Mesenchymal stem cell (in vitro differentiated cells and primary cell): ENCODE measurements at regions not wholly inside any gene's neighbourhood (a gene's known extent, or its start where the extent isn't known, plus 50 kb on each side); places are given as distances from the start of the nearest gene placed in this dataset.

ENCODE experiments used
- DNase-seq: peaks from one replicate; pipeline ENCODE4 v3.0.0-alpha.2; 2013
- H2AFZ ChIP-seq: one replicate; pipeline ENCODE4 v1.6.1; 2013; ENCODE audit warnings: low read depth, mild to moderate bottlenecking, control low read depth, inconsistent platforms, low read length, moderate library complexity
- H2AK5ac ChIP-seq: 2 replicates; pipeline ENCODE4 v1.6.1; 2013; ENCODE audit warnings: low read length, moderate library complexity, mild to moderate bottlenecking, inconsistent platforms; ENCODE audit not compliant: severe bottlenecking
- H2BK120ac ChIP-seq: one replicate; pipeline ENCODE4 v1.6.1; 2013; ENCODE audit warnings: low read depth, mild to moderate bottlenecking, inconsistent platforms, low read length, moderate library complexity
- H2BK12ac ChIP-seq, 2 experiments: one replicate each; pipeline ENCODE4 v1.6.1; 2013; ENCODE audit warnings: inconsistent platforms in 2 of 2, low read length in 2 of 2, mild to moderate bottlenecking in 2 of 2, moderate library complexity in 2 of 2, control low read depth in 1 of 2
- H2BK15ac ChIP-seq: one replicate; pipeline ENCODE4 v1.6.1; 2013; ENCODE audit warnings: mild to moderate bottlenecking, low read depth, inconsistent platforms; ENCODE audit not compliant: poor library complexity, severe bottlenecking
- H2BK5ac ChIP-seq: 2 replicates; pipeline ENCODE4 v1.6.1; 2013; ENCODE audit warnings: low read depth, mild to moderate bottlenecking, low read length, control low read depth, inconsistent platforms; ENCODE audit not compliant: poor library complexity, severe bottlenecking
- H3K14ac ChIP-seq, 2 experiments: one replicate each; pipeline ENCODE4 v1.6.1; 2013; ENCODE audit warnings: inconsistent platforms in 2 of 2, low read length in 2 of 2, control low read depth in 1 of 2, mild to moderate bottlenecking in 1 of 2, moderate library complexity in 1 of 2
- H3K18ac ChIP-seq, 2 experiments: one replicate each; pipeline ENCODE4 v1.6.1; 2013; ENCODE audit warnings: inconsistent platforms in 2 of 2, low read length in 2 of 2, control low read depth in 1 of 2, low read depth in 1 of 2, mild to moderate bottlenecking in 1 of 2
- H3K23ac ChIP-seq, 2 experiments: one replicate each; pipeline ENCODE4 v1.6.1; 2013; ENCODE audit warnings: inconsistent platforms in 2 of 2, low read length in 2 of 2, mild to moderate bottlenecking in 2 of 2, moderate library complexity in 2 of 2, control low read depth in 1 of 2
- H3K27ac ChIP-seq: 2 replicates; pipeline ENCODE4 v1.5.1; 2013; ENCODE audit warnings: mild to moderate bottlenecking, moderate library complexity, low read length, control low read depth, inconsistent platforms; ENCODE audit not compliant: poor library complexity, severe bottlenecking
- H3K27me3 ChIP-seq, 2 experiments: 2 replicates each; pipeline versions ENCODE4 v1.6.1 to v1.7.0; 2013; ENCODE audit warnings: low read length in 2 of 2, mild to moderate bottlenecking in 2 of 2, moderate library complexity in 2 of 2, control low read depth in 1 of 2, inconsistent platforms in 1 of 2; ENCODE audit not compliant: control insufficient read depth in 1 of 2, insufficient read depth in 1 of 2
- H3K36me3 ChIP-seq, 2 experiments: 2 replicates each; pipeline versions ENCODE4 v1.6.1 to v1.7.0; 2013; ENCODE audit warnings: low read length in 2 of 2, control low read depth in 1 of 2, inconsistent platforms in 1 of 2, low read depth in 1 of 2, mild to moderate bottlenecking in 1 of 2; ENCODE audit not compliant: insufficient read depth in 2 of 2, control insufficient read depth in 1 of 2
- H3K4ac ChIP-seq, 2 experiments: one replicate each; pipeline ENCODE4 v1.6.1; 2013; ENCODE audit warnings: inconsistent platforms in 2 of 2, low read length in 2 of 2, mild to moderate bottlenecking in 2 of 2, moderate library complexity in 2 of 2, control low read depth in 1 of 2, low read depth in 1 of 2
- H3K4me1 ChIP-seq: 2 replicates; pipeline ENCODE4 v1.6.1; 2013; ENCODE audit warnings: low read depth, low read length, control low read depth; ENCODE audit not compliant: control insufficient read depth, insufficient read depth
- H3K4me2 ChIP-seq: 2 replicates; pipeline ENCODE4 v1.6.1; 2013; ENCODE audit warnings: low read length, mild to moderate bottlenecking, inconsistent platforms; ENCODE audit not compliant: poor library complexity, severe bottlenecking
- H3K4me3 ChIP-seq, 2 experiments: 2 replicates each; pipeline versions ENCODE4 v1.5.1 to v1.7.0; 2013; ENCODE audit warnings: low read length in 2 of 2, mild to moderate bottlenecking in 2 of 2, control low read depth in 1 of 2, low read depth in 1 of 2; ENCODE audit not compliant: insufficient read depth in 1 of 2
- H3K79me1 ChIP-seq: replicated peaks from 2 replicates; pipeline ENCODE4 v1.6.1; 2013; ENCODE audit warnings: mild to moderate bottlenecking, control low read depth, low read length, inconsistent platforms; ENCODE audit not compliant: poor library complexity, severe bottlenecking
- H3K9ac ChIP-seq: 2 replicates; pipeline ENCODE4 v1.7.0; 2013; ENCODE audit warnings: mild to moderate bottlenecking, low read length, moderate library complexity
- H3K9me3 ChIP-seq: 2 replicates; pipeline ENCODE4 v1.7.0; 2013; ENCODE audit warnings: mild to moderate bottlenecking, low read length; ENCODE audit not compliant: control insufficient read depth
- H4K8ac ChIP-seq: one replicate; pipeline ENCODE4 v1.6.1; 2013; ENCODE audit warnings: inconsistent platforms, mild to moderate bottlenecking, low read length, moderate library complexity
- H4K91ac ChIP-seq: one replicate; pipeline ENCODE4 v1.6.1; 2013; ENCODE audit warnings: mild to moderate bottlenecking, low read length, inconsistent platforms
- WGBS: methylation state at CpG from one replicate; pipeline ENCODE4 v1.1.7; 2013; ENCODE audit warnings: mixed read lengths; 5-methylcytosine and 5-hydroxymethylcytosine counted together

- no peak for DNase-seq
- H2BK15ac ChIP-seq = no peak overlapping the region
- H3K9ac ChIP-seq = no peak overlapping the region
- H3K9me3 ChIP-seq = no peaks in the 10 kb centered on the region
- H2BK120ac ChIP-seq = no peak overlapping the region
- H3K14ac ChIP-seq = no peak overlapping the region
- H3K27me3 ChIP-seq = no peaks in the 10 kb centered on the region
- H3K4me3 ChIP-seq = no peak overlapping the region
- WGBS = 90% methylated on average over 8 of the region's 10 CpGs
- no peak overlapping the region for H2BK12ac ChIP-seq
- H4K8ac ChIP-seq = no peak overlapping the region
- H4K91ac ChIP-seq = no peak overlapping the region
- no peak overlapping the region for H2AFZ ChIP-seq
- H3K27ac ChIP-seq = no peak overlapping the region
- no peak overlapping the region for H2AK5ac ChIP-seq
- no peaks in the 10 kb centered on the region for H3K79me1 ChIP-seq
- no peaks in the 10 kb centered on the region for H3K4me1 ChIP-seq
- H3K23ac ChIP-seq = no peak overlapping the region
- no peak overlapping the region for H2BK5ac ChIP-seq
- H3K4me2 ChIP-seq = no peak overlapping the region
- no peak overlapping the region for H3K18ac ChIP-seq
- H3K36me3 ChIP-seq = no peaks in the 10 kb centered on the region
- no peak overlapping the region for H3K4ac ChIP-seq
These were observed 104.0 kb downstream of the TFAP2A start for GRCh38 chr6:10310826-10311225.

- Histone ChIP-seq H2BK5ac (no peak overlapping the region), H2BK12ac (no peak overlapping the region), H3K79me1 (no peaks in the 10 kb centered on the region), H3K4me2 (no peak overlapping the region), H3K27me3 (no peaks in the 10 kb centered on the region), H3K4me3 (no peak overlapping the region), H3K36me3 (no peaks in the 10 kb centered on the region), H3K23ac (no peak overlapping the region), H3K9ac (no peak overlapping the region), H2BK15ac (no peak overlapping the region), H2AFZ (no peak overlapping the region), H4K91ac (no peak overlapping the region), H3K27ac (no peak overlapping the region), H4K8ac (no peak overlapping the region), H3K14ac (no peak overlapping the region), H3K4ac (no peak overlapping the region), H3K18ac (no peak overlapping the region), H3K4me1 (no peaks in the 10 kb centered on the region), H3K9me3 (no peaks in the 10 kb centered on the region), H2AK5ac (no peak overlapping the region), H2BK120ac (no peak overlapping the region)
- 80% methylated on average over 2 of the region's 4 CpGs for WGBS
- DNase-seq = no peak
These were observed 104.6 kb downstream of the TFAP2A start for GRCh38 chr6:10310330-10310653.

DNA sequence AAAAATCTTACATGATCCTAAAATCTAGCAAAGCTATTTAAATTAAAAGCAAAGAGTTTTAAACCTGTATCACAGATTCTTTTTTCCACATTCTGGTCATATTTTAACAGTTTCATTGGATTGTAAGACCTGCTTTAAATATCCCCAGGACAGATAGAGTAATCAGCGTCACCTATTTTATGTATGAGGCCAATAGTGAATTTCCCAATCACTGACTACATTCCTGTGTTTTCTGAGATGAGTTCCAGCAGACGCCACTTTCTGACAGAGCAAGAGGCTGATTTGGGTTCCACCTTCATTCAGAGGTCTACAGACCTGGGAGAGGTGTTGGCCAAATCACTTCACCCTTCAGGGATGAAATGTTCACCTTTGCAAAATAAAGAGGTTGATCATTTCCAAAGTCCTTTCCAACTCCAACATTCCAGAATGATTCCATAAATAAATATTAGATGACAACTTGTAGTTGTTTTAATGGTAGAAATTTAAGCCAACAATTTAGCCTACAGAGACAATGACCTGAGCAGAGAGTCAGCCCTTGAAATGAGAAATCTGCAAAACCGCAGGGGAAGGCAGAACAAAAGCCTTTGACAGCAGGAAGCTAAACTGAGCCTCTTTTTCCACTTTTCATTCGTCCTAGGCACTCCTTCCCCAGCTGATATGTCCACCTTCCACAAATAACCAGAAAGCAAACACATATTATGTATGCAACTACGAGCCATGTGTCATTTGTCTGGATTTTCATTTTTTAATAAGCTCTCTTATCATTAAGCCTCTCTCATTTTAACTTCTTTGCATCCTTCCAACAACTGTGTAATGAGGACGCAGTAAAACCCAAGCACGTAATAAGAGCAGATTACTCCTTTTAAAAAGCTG is 105.2 kb downstream of the TFAP2A start:
- no peak overlapping the region for H3K4me3 ChIP-seq
- no peak overlapping the region for H2AFZ ChIP-seq
- no peak overlapping the region for H3K27ac ChIP-seq
- no peak overlapping the region for H2BK15ac ChIP-seq
- H3K14ac ChIP-seq = no peak overlapping the region
- H3K4me1 ChIP-seq = no peaks in the 10 kb centered on the region
- no peak overlapping the region for H4K8ac ChIP-seq
- H3K23ac ChIP-seq = no peak overlapping the region
- no peak overlapping the region for H2AK5ac ChIP-seq
- no peak overlapping the region for H2BK12ac ChIP-seq
- no peak overlapping the region for H4K91ac ChIP-seq
- no peaks in the 10 kb centered on the region for H3K79me1 ChIP-seq
- H3K36me3 ChIP-seq = no peaks in the 10 kb centered on the region
- no peak overlapping the region for H3K18ac ChIP-seq
- H2BK5ac ChIP-seq = no peak overlapping the region
- 68% methylated on average over 7 of the region's 7 CpGs for WGBS
- H3K4me2 ChIP-seq = no peak overlapping the region
- H3K27me3 ChIP-seq = no peaks in the 10 kb centered on the region
- no peak overlapping the region for H3K4ac ChIP-seq
- no peaks in the 10 kb centered on the region for H3K9me3 ChIP-seq
- no peak overlapping the region for H2BK120ac ChIP-seq
- no peak for DNase-seq
- H3K9ac ChIP-seq = no peak overlapping the region

- no peak overlapping the region for H3K18ac ChIP-seq
- H2BK12ac ChIP-seq = no peak overlapping the region
- no peak overlapping the region for H3K27ac ChIP-seq
- no peak for DNase-seq
- H2AFZ ChIP-seq = no peak overlapping the region
- no peak overlapping the region for H3K4me2 ChIP-seq
- no peak overlapping the region for H4K91ac ChIP-seq
- H2BK120ac ChIP-seq = no peak overlapping the region
- no peak overlapping the region for H3K23ac ChIP-seq
- H2BK5ac ChIP-seq = no peak overlapping the region
- no peak overlapping the region for H3K4ac ChIP-seq
- no peak overlapping the region for H3K14ac ChIP-seq
- H4K8ac ChIP-seq = no peak overlapping the region
- no peaks in the 10 kb centered on the region for H3K79me1 ChIP-seq
- no peaks in the 10 kb centered on the region for H3K36me3 ChIP-seq
- no peak overlapping the region for H3K9ac ChIP-seq
- H3K4me3 ChIP-seq = no peak overlapping the region
- no peak overlapping the region for H2AK5ac ChIP-seq
- H3K9me3 ChIP-seq = no peaks in the 10 kb centered on the region
- H2BK15ac ChIP-seq = no peak overlapping the region
- H3K27me3 ChIP-seq = no peaks in the 10 kb centered on the region
- WGBS = 20% methylated on average over 1 of the region's 3 CpGs
- no peaks in the 10 kb centered on the region for H3K4me1 ChIP-seq
These were observed 107.4 kb downstream of the TFAP2A start for GRCh38 chr6:10307476-10307875.
